OCI-LY1 (cell line): ENCODE measurements at regions not wholly inside any gene's neighbourhood (a gene's known extent, or its start where the extent isn't known, plus 50 kb on each side); places are given as distances from the start of the nearest gene placed in this dataset.

Source experiments
- H2AFZ ChIP-seq: fragments of 200-600 bp; sonication (generic), shearing (Covaris generic); 2 replicates; pipeline ENCODE4 v1.6.0; 2014; ENCODE audit warnings: antibody characterized with exemption, mild to moderate bottlenecking, low read length
- H3F3A ChIP-seq: fragments of 200-600 bp; sonication (generic), shearing (Covaris generic); 2 replicates; pipeline ENCODE4 v1.6.0; 2014; ENCODE audit warnings: mild to moderate bottlenecking, antibody characterized with exemption, low read length, moderate library complexity; ENCODE audit not compliant: insufficient read depth
- H3K27ac ChIP-seq: fragments of 200-600 bp; sonication (generic); 2 replicates; pipeline ENCODE4 v1.5.1; 2014; ENCODE audit warnings: low read length, mixed run types, mild to moderate bottlenecking, low read depth; ENCODE audit not compliant: poor library complexity, severe bottlenecking
- H3K27me3 ChIP-seq: fragments of 200-600 bp; sonication (generic); 2 replicates; pipeline ENCODE4 v1.6.0; 2014; ENCODE audit warnings: antibody characterized with exemption, mild to moderate bottlenecking, low read length, moderate library complexity; ENCODE audit not compliant: insufficient read depth
- H3K36me3 ChIP-seq: fragments of 200-600 bp; sonication (generic); 2 replicates; pipeline ENCODE4 v1.6.1; 2014; ENCODE audit warnings: mild to moderate bottlenecking, antibody characterized with exemption, low read length, moderate library complexity, mixed read lengths; ENCODE audit not compliant: insufficient read depth
- H3K4me1 ChIP-seq: fragments of 200-600 bp; sonication (generic); 2 replicates; pipeline ENCODE4 v1.5.1; 2014; ENCODE audit warnings: mild to moderate bottlenecking, low read length, moderate library complexity; ENCODE audit not compliant: insufficient read depth, severe bottlenecking
- H3K4me2 ChIP-seq: fragments of 200-600 bp; sonication (generic), shearing (Covaris generic); 2 replicates; pipeline ENCODE4 v1.6.1; 2014; ENCODE audit warnings: low read length
- H3K4me3 ChIP-seq: fragments of 200-600 bp; sonication (generic); 2 replicates; pipeline ENCODE4 v1.5.1; 2014; ENCODE audit warnings: low read length, low read depth, mild to moderate bottlenecking, mixed read lengths; ENCODE audit not compliant: poor library complexity, severe bottlenecking
- H3K79me2 ChIP-seq: fragments of 200-600 bp; shearing (Covaris generic); 2 replicates; pipeline ENCODE4 v1.6.1; 2016; ENCODE audit warnings: mixed run types, low read length, mixed read lengths; ENCODE audit not compliant: insufficient read depth
- H3K9ac ChIP-seq: fragments of 200-600 bp; sonication (generic), shearing (Covaris generic); 2 replicates; pipeline ENCODE4 v1.6.1; 2014; ENCODE audit warnings: mild to moderate bottlenecking, low read length, mixed read lengths
- H3K9me2 ChIP-seq: fragments of 200-600 bp; sonication (generic), shearing (Covaris generic); 2 replicates; pipeline ENCODE4 v1.6.1; 2014; ENCODE audit warnings: low read depth, mild to moderate bottlenecking, low read length, mixed read lengths
- H3K9me3 ChIP-seq: fragments of 200-600 bp; shearing (Covaris generic); 2 replicates; pipeline ENCODE4 v1.6.1; 2014; ENCODE audit warnings: low read length, mixed read lengths
- H4K20me1 ChIP-seq: fragments of 200-600 bp; sonication (generic), shearing (Covaris generic); 2 replicates; pipeline ENCODE4 v1.6.0; 2016; ENCODE audit warnings: mild to moderate bottlenecking, low read length; ENCODE audit not compliant: insufficient read depth
- CTCF ChIP-seq: fragments of 200-600 bp; sonication (generic), shearing (Covaris generic); IDR thresholded peaks from 2 replicates; pipeline ENCODE4 v1.5.1; 2017; ENCODE audit warnings: mild to moderate bottlenecking, antibody characterized with exemption, low read length, moderate library complexity, mixed read lengths
- EZH2 ChIP-seq: fragments of 200-600 bp; sonication (generic), shearing (Covaris generic); IDR thresholded peaks from 2 replicates; pipeline ENCODE4 v1.8.0; 2017; ENCODE audit warnings: borderline replicate concordance, mixed run types, mild to moderate bottlenecking, antibody characterized with exemption, low read length, moderate library complexity, mixed read lengths

- Histone ChIP-seq H3K79me2 (no peaks in the 10 kb centered on the region), H3K4me1 (no peaks in the 10 kb centered on the region), H2AFZ (no peak overlapping the region), H3K9ac (no peak overlapping the region), H3K36me3 (no peaks in the 10 kb centered on the region), H4K20me1 (no peaks in the 10 kb centered on the region), H3F3A (no peaks in the 10 kb centered on the region), H3K27me3 (no peaks in the 10 kb centered on the region), H3K9me2 (no peaks in the 10 kb centered on the region), H3K9me3 (no peaks in the 10 kb centered on the region), H3K4me3 (no peak overlapping the region), H3K4me2 (no peak overlapping the region), H3K27ac (no peak overlapping the region)
- TF ChIP-seq EZH2, result no peak
- TF ChIP-seq CTCF, result no peak
Observed at GRCh38 chr4:156607478-156607857, 364.1 kb downstream of the PDGFC start.

GRCh38 chr4:156606554-156607477, 364.8 kb downstream of the PDGFC start:
- Histone ChIP-seq H3K9me2 (no peaks in the 10 kb centered on the region), H3K4me2 (no peak overlapping the region), H3K9me3 (no peaks in the 10 kb centered on the region), H3K27me3 (no peaks in the 10 kb centered on the region), H3K9ac (no peak overlapping the region), H3K79me2 (no peaks in the 10 kb centered on the region), H2AFZ (no peak overlapping the region), H3K27ac (no peak overlapping the region), H3K36me3 (no peaks in the 10 kb centered on the region), H3K4me1 (no peaks in the 10 kb centered on the region), H3F3A (no peaks in the 10 kb centered on the region), H3K4me3 (no peak overlapping the region), H4K20me1 (no peaks in the 10 kb centered on the region)
- no peak for TF ChIP-seq EZH2
- no peak for TF ChIP-seq CTCF

- Histone ChIP-seq H2AFZ (no peak overlapping the region), H3K9me2 (no peaks in the 10 kb centered on the region), H3K4me3 (no peak overlapping the region), H4K20me1 (no peaks in the 10 kb centered on the region), H3K4me2 (no peak overlapping the region), H3K27ac (no peak overlapping the region), H3K9ac (no peak overlapping the region), H3F3A (no peaks in the 10 kb centered on the region), H3K4me1 (no peaks in the 10 kb centered on the region), H3K27me3 (no peaks in the 10 kb centered on the region), H3K9me3 (no peaks in the 10 kb centered on the region), H3K79me2 (no peaks in the 10 kb centered on the region), H3K36me3 (no peaks in the 10 kb centered on the region)
- no peak for TF ChIP-seq EZH2
Observed at GRCh38 chr4:156598138-156598681, 373.4 kb downstream of the PDGFC start.
